PFSK-1 (cell line): ENCODE measurements at regions not wholly inside any gene's neighbourhood (a gene's known extent, or its start where the extent isn't known, plus 50 kb on each side); places are given as distances from the start of the nearest gene placed in this dataset.

Experiments used
- REST ChIP-seq, 2 experiments: IDR thresholded peaks; 2 replicates each; pipeline versions ENCODE4 v1.6.1 to v1.8.0; 2011 to 2012; ENCODE audit warnings: low read depth in 2 of 2, low read length in 2 of 2, control low read depth in 1 of 2, inconsistent platforms in 1 of 2, mild to moderate bottlenecking in 1 of 2, moderate library complexity in 1 of 2; ENCODE audit not compliant: insufficient read depth in 1 of 2
- SIN3A ChIP-seq: IDR thresholded peaks from 2 replicates; pipeline ENCODE4 v1.6.1; 2012; ENCODE audit warnings: mild to moderate bottlenecking, low read length, moderate library complexity, borderline replicate concordance; ENCODE audit not compliant: insufficient read depth
- TAF1 ChIP-seq: IDR thresholded peaks from 2 replicates; pipeline ENCODE4 v1.6.1; 2012; ENCODE audit warnings: low read length, control low read depth, borderline replicate concordance; ENCODE audit not compliant: insufficient read depth

- TF ChIP-seq SIN3A, result no peak
- no peak for TF ChIP-seq TAF1
- TF ChIP-seq REST (IDR thresholded peaks at IDR 0.05; ENCODE audit: insufficient read depth in 1 of 2, low read depth in 2 of 2, low read length in 2 of 2), result no peak
These were observed 500.1 kb upstream of the ID4 start for GRCh38 chr6:19337101-19337500.
